ENCODE measurements at regions not wholly inside any gene's neighbourhood (a gene's known extent, or its start where the extent isn't known, plus 50 kb on each side); places are given as distances from the start of the nearest gene placed in this dataset.
"Not testable (repeated sequence)": the region's sequence is repeated elsewhere in the genome, so short reads cannot be mapped to it uniquely, and the experiment has no call there.

GRCh38 chrX:131356725-131357124 lies 67.6 kb upstream of the IGSF1 start:
- no peak for DNase-seq

GRCh38 chrX:131359611-131360010 lies 70.5 kb upstream of the IGSF1 start:
- no peak for DNase-seq

- DNase-seq = no peak
Observed at GRCh38 chrX:131365766-131366165, 76.7 kb upstream of the IGSF1 start.

- DNase-seq = no peak
Observed at GRCh38 chrX:131366407-131366806, 77.3 kb upstream of the IGSF1 start.

- no peak for DNase-seq
Observed at GRCh38 chrX:131388293-131388692, 99.2 kb upstream of the IGSF1 start.

GRCh38 chrX:131392666-131393065 lies 103.6 kb upstream of the IGSF1 start:
- DNase-seq = no peak

GRCh38 chrX:131393426-131393825 lies 104.3 kb upstream of the IGSF1 start:
- DNase-seq = no peak

GRCh38 chrX:131394384-131394783 lies 105.3 kb upstream of the IGSF1 start:
- no peak for DNase-seq

GRCh38 chrX:131397891-131398290 lies 108.8 kb upstream of the IGSF1 start:
- peak in 1 of 2 donors; percentile 1 for DNase-seq

- no peak for DNase-seq
Observed at GRCh38 chrX:131399678-131400428, 110.7 kb upstream of the IGSF1 start.

- no peak for DNase-seq
Observed at GRCh38 chrX:131402124-131402811, 113.2 kb upstream of the IGSF1 start.

GRCh38 chrX:131405497-131405896 lies 116.4 kb upstream of the IGSF1 start:
- DNase-seq = no peak

- DNase-seq = no peak
Observed at GRCh38 chrX:131424895-131425294, 119.0 kb upstream of the OR13H1 start.

- DNase-seq = not testable (repeated sequence)
Observed at GRCh38 chrX:131430465-131430864, 113.4 kb upstream of the OR13H1 start.

- DNase-seq = no peak
Observed at GRCh38 chrX:131441033-131441432, 102.8 kb upstream of the OR13H1 start.

- no peak for DNase-seq
Observed at GRCh38 chrX:131445955-131446354, 97.9 kb upstream of the OR13H1 start.

GRCh38 chrX:131461855-131462254 lies 82.0 kb upstream of the OR13H1 start:
- not testable (repeated sequence) for DNase-seq

- DNase-seq = not testable (repeated sequence)
Observed at GRCh38 chrX:131473809-131474208, 70.1 kb upstream of the OR13H1 start.

GRCh38 chrX:131477498-131477897 lies 66.4 kb upstream of the OR13H1 start:
- DNase-seq = no peak

Data from inflammatory macrophage treated with lipopolysaccharide for 1 hour (primary cell).